HEK293T (cell line): ENCODE measurements at regions not wholly inside any gene's neighbourhood (a gene's known extent, or its start where the extent isn't known, plus 50 kb on each side); places are given as distances from the start of the nearest gene placed in this dataset.

Source experiments
- BHLHE40 ChIP-seq: fragments of 450-650 bp; IDR thresholded peaks from 2 replicates; pipeline ENCODE4 v1.6.1; 2016; ENCODE audit warnings: mild to moderate bottlenecking, moderate library complexity, borderline replicate concordance
- ELF4 ChIP-seq: fragments of 450-650 bp; IDR thresholded peaks from 2 replicates; pipeline ENCODE4 v1.6.1; 2017; ENCODE audit warnings: antibody characterized with exemption
- FOXA1 ChIP-seq: fragments of 450-650 bp; IDR thresholded peaks from 2 replicates; pipeline ENCODE4 v1.6.1; 2016; ENCODE audit warnings: mild to moderate bottlenecking
- HDGF ChIP-seq: fragments of 450-650 bp; IDR thresholded peaks from 2 replicates; pipeline ENCODE4 v1.6.1; 2017; ENCODE audit warnings: antibody characterized with exemption, borderline replicate concordance
- SP1 ChIP-seq: fragments of 450-650 bp; IDR thresholded peaks from 2 replicates; pipeline ENCODE4 v1.6.1; 2017
- SUZ12 ChIP-seq: fragments of 450-650 bp; IDR thresholded peaks from 2 replicates; pipeline ENCODE4 v1.6.1; 2016; ENCODE audit warnings: mild to moderate bottlenecking
- ZNF384 ChIP-seq: fragments of 450-650 bp; IDR thresholded peaks from 2 replicates; pipeline ENCODE4 v1.6.1; 2016
- TF ChIP-seq, protein P1 (sequence below): fragments of 450-650 bp; IDR thresholded peaks from 2 replicates; pipeline ENCODE4 v1.6.1; 2016

- TF ChIP-seq FOXA1 = no peak
- TF ChIP-seq ELF4 = no peak
- no peak for TF ChIP-seq SUZ12
- no peak for TF ChIP-seq SP1
- no peak for TF ChIP-seq HDGF
- no peak for TF ChIP-seq ZNF384
- TF ChIP-seq, protein P1, sequence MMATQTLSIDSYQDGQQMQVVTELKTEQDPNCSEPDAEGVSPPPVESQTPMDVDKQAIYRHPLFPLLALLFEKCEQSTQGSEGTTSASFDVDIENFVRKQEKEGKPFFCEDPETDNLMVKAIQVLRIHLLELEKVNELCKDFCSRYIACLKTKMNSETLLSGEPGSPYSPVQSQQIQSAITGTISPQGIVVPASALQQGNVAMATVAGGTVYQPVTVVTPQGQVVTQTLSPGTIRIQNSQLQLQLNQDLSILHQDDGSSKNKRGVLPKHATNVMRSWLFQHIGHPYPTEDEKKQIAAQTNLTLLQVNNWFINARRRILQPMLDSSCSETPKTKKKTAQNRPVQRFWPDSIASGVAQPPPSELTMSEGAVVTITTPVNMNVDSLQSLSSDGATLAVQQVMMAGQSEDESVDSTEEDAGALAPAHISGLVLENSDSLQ = no peak
- TF ChIP-seq BHLHE40 = no peak
Measured at GRCh38 chr9:28158451-28158850, 585.2 kb upstream of the C9orf72 start.
